HL-60 (cell line): ENCODE measurements at regions not wholly inside any gene's neighbourhood (a gene's known extent, or its start where the extent isn't known, plus 50 kb on each side); places are given as distances from the start of the nearest gene placed in this dataset.

Source experiments
- CTCF ChIP-seq: IDR thresholded peaks from one replicate; pipeline ENCODE4 v1.5.1; 2011; ENCODE audit warnings: low read length, control low read depth, inconsistent platforms; ENCODE audit not compliant: insufficient read depth
- POLR2AphosphoS5 ChIP-seq: IDR thresholded peaks from 2 replicates; pipeline ENCODE4 v1.6.1; 2012; ENCODE audit warnings: low read depth
- SPI1 ChIP-seq: IDR thresholded peaks from 2 replicates; pipeline ENCODE4 v1.6.1; 2012; ENCODE audit warnings: low read depth, mild to moderate bottlenecking, borderline replicate concordance

- TF ChIP-seq POLR2AphosphoS5 (no peak), CTCF (no peak), SPI1 (no peak)
These were observed 115.7 kb upstream of the TEX13C start for GRCh38 chrX:125203737-125204578.
